Occipital lobe (tissue), 1 donor: ENCODE measurements at regions not wholly inside any gene's neighbourhood (a gene's known extent, or its start where the extent isn't known, plus 50 kb on each side); places are given as distances from the start of the nearest gene placed in this dataset.
A peak's percentile ranks its signal among the peaks of the same experiment; 100 is the strongest.
"Not testable (repeated sequence)": the region's sequence is repeated elsewhere in the genome, so short reads cannot be mapped to it uniquely, and the experiment has no call there.

Experiments
- DNase-seq: peaks from one replicate; lab custom pipeline; 2025; lab: John Stamatoyannopoulos, UW

DNA sequence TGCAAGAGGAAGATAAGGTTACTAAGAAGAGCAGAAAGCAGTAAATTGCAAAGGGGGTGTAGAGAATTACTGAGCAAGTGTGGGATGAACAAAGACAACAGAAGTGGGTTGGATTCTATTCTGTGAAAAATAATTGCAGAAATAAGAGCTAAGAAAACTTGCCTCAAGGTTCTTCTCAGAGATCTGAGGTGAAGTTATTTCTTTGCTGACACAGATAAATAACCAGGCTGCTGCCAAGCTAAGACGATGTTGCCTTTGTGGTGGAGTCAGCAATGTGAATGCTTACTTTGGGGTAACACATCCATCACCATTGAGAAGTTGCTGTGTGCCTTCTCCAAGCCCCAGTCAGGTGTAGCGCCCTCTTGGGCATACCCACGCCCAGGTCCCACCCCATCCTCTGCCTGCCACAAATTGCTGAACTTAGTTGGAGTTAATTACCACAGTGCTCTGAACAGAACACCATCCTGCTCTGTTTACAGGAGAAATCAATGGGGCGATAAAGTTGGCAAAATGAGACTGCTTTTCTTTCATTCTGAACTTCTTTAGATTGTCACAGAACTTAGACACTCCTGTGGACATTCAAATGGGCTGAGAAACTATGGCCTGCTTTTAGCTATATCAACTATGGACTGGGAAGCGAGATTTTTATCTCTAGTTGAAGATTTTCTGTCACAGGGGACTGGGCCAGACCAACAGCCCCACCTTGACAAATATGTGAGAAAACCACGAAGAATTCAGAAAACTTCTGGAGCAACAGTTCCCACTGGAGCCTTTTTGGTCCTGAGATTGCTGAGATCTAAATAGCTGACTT, 283.6 kb downstream of the TMX3 start:
- DNase-seq: no peak

GRCh38 chr18:68429841-68430240, 285.1 kb downstream of the TMX3 start:
- DNase-seq: no peak

- no peak for DNase-seq
Observed at GRCh38 chr18:68429111-68429510, 285.8 kb downstream of the TMX3 start.

DNA sequence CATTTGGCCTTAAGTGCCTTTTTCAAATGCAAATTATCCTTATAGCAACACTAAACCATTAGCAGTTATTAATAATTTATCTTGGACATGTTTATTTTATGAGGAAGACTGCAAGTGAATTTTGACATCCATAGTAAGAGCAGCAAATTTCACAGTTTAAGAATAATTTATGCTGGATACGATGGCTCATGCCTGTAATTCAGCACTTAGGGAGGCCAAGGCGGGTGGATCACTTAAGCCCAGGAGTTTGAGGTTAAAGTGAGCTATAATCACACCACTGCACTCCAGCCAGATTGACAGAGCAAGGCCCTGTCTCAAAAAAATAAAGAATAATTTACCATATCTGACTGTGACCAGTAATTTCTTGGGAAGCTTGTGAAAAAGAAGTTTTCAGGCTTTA, 286.2 kb downstream of the TMX3 start:
- no peak for DNase-seq

- peak; percentile 57 for DNase-seq
Observed at GRCh38 chr18:68427951-68428401, 286.9 kb downstream of the TMX3 start.

- no peak for DNase-seq
Observed at GRCh38 chr18:68426731-68427315, 288.1 kb downstream of the TMX3 start.

DNA sequence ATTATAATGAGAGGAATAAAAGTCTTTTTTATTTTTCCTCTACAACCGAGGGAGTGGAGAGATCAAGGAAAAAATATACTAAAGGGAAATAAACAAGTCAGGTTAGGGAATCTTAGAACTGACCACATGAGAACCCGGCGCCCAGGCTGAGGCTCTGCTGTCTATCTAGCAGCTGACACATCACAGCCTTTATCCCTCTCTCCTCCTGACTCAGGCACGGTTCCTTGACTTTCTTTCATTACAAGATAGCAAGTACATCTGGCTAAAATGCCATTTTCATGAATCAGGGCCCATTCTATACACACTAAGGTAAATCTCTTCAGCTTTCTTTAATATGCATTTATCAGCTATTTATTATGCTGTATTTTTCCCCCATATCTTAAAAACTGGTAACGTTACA, 296.0 kb downstream of the TMX3 start:
- no peak for DNase-seq

- DNase-seq: no peak
Observed at GRCh38 chr18:68418226-68418868, 296.6 kb downstream of the TMX3 start.

DNA sequence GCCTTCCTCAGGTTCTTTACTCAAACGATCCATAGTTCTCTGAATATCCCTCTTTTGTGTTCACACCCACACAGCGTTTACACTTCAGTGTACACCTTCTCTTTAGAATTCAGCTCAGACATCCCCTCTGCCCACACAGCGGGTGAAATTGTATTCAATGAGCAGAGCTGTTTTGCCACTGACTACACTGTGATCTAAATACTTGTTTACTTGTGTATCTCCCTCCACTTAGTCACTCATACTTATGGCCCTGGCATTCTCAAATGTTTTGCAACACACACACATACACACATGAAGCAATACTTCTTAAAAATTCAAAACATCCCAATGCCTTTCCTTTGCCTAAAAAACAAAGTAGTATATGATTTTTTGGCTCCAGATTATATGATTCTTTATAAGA, 297.1 kb downstream of the TMX3 start:
- no peak for DNase-seq

- DNase-seq: no peak
Observed at GRCh38 chr18:68417166-68417799, 297.6 kb downstream of the TMX3 start.

GRCh38 chr18:68414407-68414806, 300.5 kb downstream of the TMX3 start:
- no peak for DNase-seq

DNA sequence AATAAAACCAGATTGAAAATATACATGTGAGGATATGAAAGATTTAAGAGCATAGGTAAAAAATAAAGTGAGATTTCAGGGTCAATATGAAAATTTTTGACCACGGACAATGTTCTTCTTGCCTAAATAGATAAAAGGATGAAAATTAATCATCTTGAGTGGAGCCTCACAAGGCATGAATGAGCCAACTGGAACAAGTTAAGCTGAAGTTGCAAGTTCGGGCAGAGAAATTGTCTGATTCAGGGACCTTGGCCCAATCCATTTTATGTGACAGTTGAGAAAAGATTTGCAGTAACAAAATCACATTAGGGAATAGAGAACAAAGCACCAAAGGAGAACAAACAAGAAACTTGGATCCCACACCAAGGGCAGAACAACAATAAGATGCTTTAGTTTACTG, 305.3 kb downstream of the TMX3 start:
- DNase-seq: no peak

GRCh38 chr18:68406761-68407160, 308.1 kb downstream of the TMX3 start:
- no peak for DNase-seq

DNA sequence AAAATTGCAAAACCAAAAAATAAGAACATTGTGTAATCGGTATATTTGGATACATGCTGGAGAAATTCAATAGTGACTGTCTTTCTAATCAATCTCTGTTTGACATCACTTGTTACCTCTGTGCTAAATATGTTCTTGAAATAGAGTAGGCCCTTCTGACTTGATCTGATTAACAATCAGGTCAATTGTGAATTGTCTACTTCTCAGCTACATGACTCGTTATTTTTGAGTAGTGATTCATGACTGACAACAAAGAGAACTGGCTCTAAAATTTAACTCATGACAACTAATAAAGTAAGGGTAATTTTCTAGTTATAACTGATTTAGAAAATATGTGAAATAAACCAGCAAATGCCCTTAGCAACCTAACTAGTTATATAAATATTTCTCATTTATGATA, 312.1 kb downstream of the TMX3 start:
- no peak for DNase-seq

DNA sequence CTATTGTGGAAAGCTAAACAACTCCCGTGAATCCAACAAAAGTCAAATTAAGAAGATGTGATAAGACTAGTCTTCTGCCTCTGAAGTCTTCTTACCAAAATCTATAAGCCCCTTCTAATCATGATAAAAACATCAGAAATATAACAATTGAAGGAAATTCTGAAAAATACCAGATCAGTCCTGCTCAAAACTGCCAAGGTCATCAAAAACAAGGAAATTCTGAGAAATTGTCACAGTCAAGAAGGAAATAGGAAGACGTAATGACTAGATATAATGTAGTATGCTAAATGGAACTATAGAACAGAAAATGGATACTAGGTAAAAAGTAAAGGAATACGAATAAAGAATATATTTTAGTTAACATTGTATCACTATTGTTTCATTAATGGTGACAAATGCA, 314.0 kb downstream of the TMX3 start:
- no peak for DNase-seq

- DNase-seq: no peak
Observed at GRCh38 chr18:68399721-68400120, 315.2 kb downstream of the TMX3 start.

- no peak for DNase-seq
Observed at GRCh38 chr18:68397241-68398035, 317.5 kb downstream of the TMX3 start.

DNA sequence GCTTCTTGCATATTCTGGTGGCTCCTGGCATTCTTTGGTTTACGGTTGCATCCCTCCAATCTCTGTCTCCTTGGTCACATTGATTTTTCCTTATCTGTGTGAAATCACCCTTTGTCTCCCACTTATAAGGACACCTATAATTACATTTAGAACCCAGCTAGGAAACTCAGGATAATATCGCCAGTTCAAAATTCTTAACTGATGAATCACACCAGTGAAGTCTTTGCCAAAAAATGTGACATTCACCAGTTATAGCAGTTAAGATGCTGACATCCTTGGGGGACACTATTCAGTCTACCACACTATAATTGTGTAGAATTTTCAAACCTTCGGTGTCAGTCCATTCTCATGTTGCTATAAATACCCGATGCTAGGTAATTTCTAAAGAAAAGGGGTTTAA, 320.2 kb downstream of the TMX3 start:
- no peak for DNase-seq

DNA sequence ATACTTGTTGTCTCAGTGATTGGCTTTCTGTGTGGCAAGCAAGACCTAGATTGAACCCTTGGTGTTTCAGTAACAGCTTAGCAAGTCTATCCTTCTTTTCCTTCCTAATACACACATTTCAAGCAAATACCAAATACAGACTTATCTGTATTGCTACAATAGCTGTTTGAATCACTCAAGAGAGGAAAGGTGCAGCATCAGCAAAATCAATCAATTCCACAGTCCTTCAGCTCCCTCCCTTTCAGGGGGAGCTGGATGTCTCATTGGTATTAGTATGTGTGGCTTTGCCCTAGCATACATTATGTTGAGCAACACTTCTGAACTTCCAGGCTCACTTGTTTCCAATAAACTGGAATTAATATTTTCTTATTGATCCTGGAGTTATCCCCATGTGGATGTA, 323.1 kb downstream of the TMX3 start:
- DNase-seq: no peak

DNA sequence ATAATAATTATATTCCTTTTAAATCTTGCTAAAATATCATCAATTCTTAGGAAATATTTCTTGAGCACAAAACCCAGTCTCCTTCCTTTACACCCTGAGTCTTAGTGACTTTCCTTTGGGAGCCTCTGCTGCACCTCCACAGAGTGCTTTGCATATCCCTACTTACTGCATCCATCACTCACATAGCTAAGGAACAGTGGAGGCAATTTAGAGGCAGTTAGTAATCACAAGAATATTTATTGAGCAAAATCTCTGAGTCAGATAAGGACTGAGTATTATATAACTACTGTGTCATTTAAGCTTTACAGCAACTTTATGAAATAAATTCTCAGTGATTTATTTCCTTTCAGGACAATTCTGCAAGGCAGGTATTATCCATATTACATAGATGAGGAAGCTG, 327.7 kb downstream of the TMX3 start:
- no peak for DNase-seq

GRCh38 chr18:68383979-68384378, 330.9 kb downstream of the TMX3 start:
- DNase-seq: not testable (repeated sequence)
